ENCODE measurements at regions not wholly inside any gene's neighbourhood (a gene's known extent, or its start where the extent isn't known, plus 50 kb on each side); places are given as distances from the start of the nearest gene placed in this dataset.

GRCh38 chr11:130774703-130775102, 141.6 kb downstream of the SNX19 start:
- FAIRE-seq (no peak), DNase-seq (ENCODE audit: low read depth, low spot score) (no peak)
- H3K4me1 ChIP-seq (ENCODE audit: control insufficient read depth, extremely low read depth, insufficient read depth, low read length), result peaks cover 30% of the 10 kb centered on the region
- no peaks in the 10 kb centered on the region for H3K9me1 ChIP-seq (ENCODE audit: control insufficient read depth, extremely low read depth, insufficient read depth, low read length)
- H3K9ac ChIP-seq (ENCODE audit: control insufficient read depth, extremely low read depth, insufficient read depth, low read length), result no peak overlapping the region
- TF ChIP-seq CTCF (optimal IDR thresholded peaks at IDR 0.05 in 1 of 3, IDR thresholded peaks at IDR 0.05 in 1 of 3, conservative IDR thresholded peaks at IDR 0.05 in 1 of 3; ENCODE audit: extremely low read depth in 1 of 3, insufficient read depth in 2 of 3, low read length in 3 of 3) (no peak), EZH2 (IDR thresholded peaks at IDR 0.05; ENCODE audit: low read length) (no peak)
- H3K36me3 ChIP-seq (ENCODE audit: control insufficient read depth in 2 of 2, extremely low read depth in 1 of 2, insufficient read depth in 2 of 2, low read length in 2 of 2), result no peaks in the 10 kb centered on the region
- no peak overlapping the region for H2AFZ ChIP-seq (ENCODE audit: control insufficient read depth, low read length)
- no peak overlapping the region for H3K4me3 ChIP-seq (ENCODE audit: control insufficient read depth in 2 of 3, extremely low read depth in 1 of 3, insufficient read depth in 2 of 3, low read depth in 1 of 3, low read length in 3 of 3)
- no peak overlapping the region for H3K4me2 ChIP-seq (ENCODE audit: control insufficient read depth, extremely low read depth, insufficient read depth, low read depth, low read length)
- no peaks in the 10 kb centered on the region for H4K20me1 ChIP-seq (ENCODE audit: control insufficient read depth, extremely low read depth, insufficient read depth, low read length)
- no peak overlapping the region for H3K27ac ChIP-seq (ENCODE audit: control insufficient read depth, insufficient read depth, low read length)
- no peaks in the 10 kb centered on the region for H3K27me3 ChIP-seq (ENCODE audit: control insufficient read depth, extremely low read depth, insufficient read depth, low read length)
- dilution Hi-C loops (cut with MboI; ENCODE audit: extremely low pct_ligation_motif_present, low sequenced_read_pairs), result no loop called here
- H3K9me3 ChIP-seq (ENCODE audit: control insufficient read depth, low read depth, low read length), result no peaks in the 10 kb centered on the region
- H3K79me2 ChIP-seq (ENCODE audit: control insufficient read depth, insufficient read depth, low read length), result no peaks in the 10 kb centered on the region

- Histone ChIP-seq H3K27me3 (ENCODE audit: control insufficient read depth, extremely low read depth, insufficient read depth, low read length) (no peaks in the 10 kb centered on the region), H3K27ac (ENCODE audit: control insufficient read depth, insufficient read depth, low read length) (no peak overlapping the region), H4K20me1 (ENCODE audit: control insufficient read depth, extremely low read depth, insufficient read depth, low read length) (no peaks in the 10 kb centered on the region), H3K4me1 (ENCODE audit: control insufficient read depth, extremely low read depth, insufficient read depth, low read length) (peaks cover 25% of the 10 kb centered on the region), H3K4me3 (ENCODE audit: control insufficient read depth in 2 of 3, extremely low read depth in 1 of 3, insufficient read depth in 2 of 3, low read depth in 1 of 3, low read length in 3 of 3) (no peak overlapping the region), H3K36me3 (ENCODE audit: control insufficient read depth in 2 of 2, extremely low read depth in 1 of 2, insufficient read depth in 2 of 2, low read length in 2 of 2) (no peaks in the 10 kb centered on the region), H3K9ac (ENCODE audit: control insufficient read depth, extremely low read depth, insufficient read depth, low read length) (peak overlapping the region; percentile 16), H3K79me2 (ENCODE audit: control insufficient read depth, insufficient read depth, low read length) (no peaks in the 10 kb centered on the region), H3K9me1 (ENCODE audit: control insufficient read depth, extremely low read depth, insufficient read depth, low read length) (no peaks in the 10 kb centered on the region), H2AFZ (ENCODE audit: control insufficient read depth, low read length) (no peak overlapping the region), H3K4me2 (ENCODE audit: control insufficient read depth, extremely low read depth, insufficient read depth, low read depth, low read length) (peak overlapping the region; percentile 48), H3K9me3 (ENCODE audit: control insufficient read depth, low read depth, low read length) (no peaks in the 10 kb centered on the region)
- dilution Hi-C loops (cut with MboI; ENCODE audit: extremely low pct_ligation_motif_present, low sequenced_read_pairs), result no loop called here
- peak; percentile 91 for FAIRE-seq
- TF ChIP-seq CTCF (optimal IDR thresholded peaks at IDR 0.05 in 1 of 3, IDR thresholded peaks at IDR 0.05 in 1 of 3, conservative IDR thresholded peaks at IDR 0.05 in 1 of 3; ENCODE audit: extremely low read depth in 1 of 3, insufficient read depth in 2 of 3, low read length in 3 of 3) (no peak), EZH2 (IDR thresholded peaks at IDR 0.05; ENCODE audit: low read length) (no peak)
- DNase-seq (ENCODE audit: low read depth, low spot score), result peak; percentile 38
Observed at GRCh38 chr11:130775306-130776060, 140.8 kb downstream of the SNX19 start.
